GM12873 (cell line): ENCODE measurements at regions not wholly inside any gene's neighbourhood (a gene's known extent, or its start where the extent isn't known, plus 50 kb on each side); places are given as distances from the start of the nearest gene placed in this dataset.

ENCODE experiments used
- CTCF ChIP-seq: IDR thresholded peaks from 2 replicates; pipeline ENCODE4 v1.5.1; 2012; ENCODE audit warnings: low read depth, mild to moderate bottlenecking, moderate library complexity, low read length, control low read depth; ENCODE audit not compliant: insufficient read depth; ENCODE audit errors: missing control alignments

DNA sequence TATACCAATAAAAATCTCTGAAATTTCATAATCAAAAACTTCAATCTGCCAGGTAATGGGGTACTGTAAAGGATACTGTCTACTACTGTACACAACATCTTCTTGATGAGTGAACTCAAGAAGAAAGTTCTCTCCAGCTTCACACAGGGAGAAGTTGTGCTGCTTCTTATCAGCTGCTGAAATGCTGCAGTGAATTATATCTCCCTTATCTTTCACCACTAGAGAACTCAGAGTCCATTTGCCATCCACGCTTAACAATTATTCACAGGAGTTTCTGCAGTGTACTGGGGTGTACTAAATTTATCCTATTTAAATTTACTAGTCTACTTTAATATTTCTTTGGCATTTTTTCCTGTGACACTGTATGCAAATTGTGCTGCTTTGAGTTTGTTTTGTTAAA lies 384.8 kb downstream of the TFAP2B start:
- no peak for TF ChIP-seq CTCF

- no peak for TF ChIP-seq CTCF
These were observed 391.0 kb downstream of the TFAP2B start for GRCh38 chr6:51209651-51210050.

DNA sequence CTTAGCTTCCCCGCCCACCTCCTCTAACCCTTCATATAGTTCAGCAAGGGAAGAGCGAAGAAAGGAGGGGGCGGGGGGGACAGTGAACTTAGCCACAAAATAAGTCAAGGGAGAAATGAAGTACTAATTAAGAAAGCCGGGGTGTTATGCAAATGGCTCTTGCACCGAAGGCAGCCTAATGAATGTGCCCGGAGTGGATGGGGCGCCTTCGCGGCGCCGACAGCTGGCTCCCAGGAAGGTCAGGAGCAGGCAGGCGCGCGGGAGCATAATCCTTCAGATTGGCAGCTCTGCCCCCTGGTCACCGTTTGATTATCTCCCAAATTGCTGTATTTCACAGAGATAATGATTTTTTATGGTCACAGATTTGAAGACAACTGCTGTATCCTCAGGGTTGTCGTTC lies 395.1 kb downstream of the TFAP2B start:
- no peak for TF ChIP-seq CTCF

DNA sequence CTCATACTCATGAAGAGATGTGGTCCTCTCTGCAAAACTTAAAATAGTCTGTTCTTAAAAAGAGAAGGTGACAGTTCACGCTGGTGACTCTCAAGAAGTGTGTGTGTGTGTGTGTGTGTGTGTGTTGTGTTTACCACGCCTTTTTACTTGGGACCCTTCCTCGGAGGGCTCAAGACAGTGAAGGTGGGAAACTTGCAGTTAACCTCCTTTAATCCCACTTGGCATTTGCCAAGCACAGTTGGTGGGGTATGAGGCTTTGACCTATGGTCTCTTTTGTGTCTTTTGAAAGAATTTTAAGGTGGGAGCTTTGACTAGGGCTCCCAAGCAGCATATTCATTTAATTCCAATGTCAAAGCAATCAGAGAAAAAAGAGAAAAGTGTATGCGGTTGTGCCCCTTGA lies 395.8 kb downstream of the TFAP2B start:
- TF ChIP-seq CTCF: no peak

GRCh38 chr6:51218181-51218580 lies 399.5 kb downstream of the TFAP2B start:
- no peak for TF ChIP-seq CTCF

DNA sequence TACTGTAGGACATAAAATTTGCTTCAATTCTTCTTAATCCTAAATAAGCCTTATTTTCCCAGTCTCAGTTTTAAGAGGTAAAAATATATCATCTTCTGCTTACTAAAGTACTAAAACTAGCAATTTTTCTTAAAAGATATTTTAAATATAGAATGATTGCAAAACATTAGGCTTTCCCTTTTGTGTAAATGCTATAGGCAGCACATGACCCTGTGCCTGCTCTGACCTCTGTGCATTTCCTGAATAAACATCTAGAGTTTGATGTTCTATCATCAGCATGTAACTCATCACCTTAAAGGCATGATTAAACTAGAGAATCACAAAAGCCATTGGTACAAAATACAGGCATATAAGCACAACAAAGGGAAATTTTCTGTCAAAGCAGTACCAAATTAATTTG lies 422.7 kb downstream of the TFAP2B start:
- TF ChIP-seq CTCF: no peak

- TF ChIP-seq CTCF: no peak
These were observed 431.1 kb downstream of the TFAP2B start for GRCh38 chr6:51249798-51250197.

- no peak for TF ChIP-seq CTCF
These were observed 431.6 kb downstream of the TFAP2B start for GRCh38 chr6:51250317-51250716.
